B cell (primary cell): ENCODE measurements at regions not wholly inside any gene's neighbourhood (a gene's known extent, or its start where the extent isn't known, plus 50 kb on each side); places are given as distances from the start of the nearest gene placed in this dataset.

Experiments used
- ATAC-seq: fragments of 200-7000 bp; cut with Tn5 transposase; one replicate; pipeline ENCODE4 v1.10.0; 2021; ENCODE audit warnings: low read depth, mild to moderate bottlenecking, moderate number of reproducible peaks, moderate library complexity
- CTCF ChIA-PET: fragments of 350-600 bp; sonication (Branson Sonifier 250); formaldehyde crosslinking; loops from one replicate; lab custom pipeline; 2021; ENCODE audit warnings: antibody characterized with exemption, inconsistent platforms; lab: Charles Lee
- POLR2A ChIA-PET: fragments of 350-600 bp; sonication (Branson Sonifier 250); formaldehyde crosslinking; loops from one replicate; lab custom pipeline; 2021; ENCODE audit warnings: antibody characterized with exemption; lab: Charles Lee
- DNase-seq: peaks from one replicate; pipeline ENCODE4 v3.0.0; 2013
- H2AFZ ChIP-seq: 2 replicates; pipeline ENCODE4 v1.6.1; 2012; ENCODE audit warnings: mild to moderate bottlenecking, low read depth, low read length; ENCODE audit not compliant: insufficient read depth, poor library complexity, severe bottlenecking
- H3K27ac ChIP-seq, 2 donors: 1 replicate in 1 of 2; 2 replicates in 1 of 2; pipeline ENCODE4 v1.5.1; 2012 to 2013; ENCODE audit warnings: low read length in 2 of 2, mild to moderate bottlenecking in 2 of 2, moderate library complexity in 1 of 2
- H3K27me3 ChIP-seq, 4 experiments: fragments of 200-600 bp in 1 of 4; sonication (generic) in 1 of 4; replicated peaks in 1 of 4; 1 replicate in 2 of 4; 2 replicates in 2 of 4; pipeline versions ENCODE4 v1.6.1 to v1.7.0; 2013 to 2016; ENCODE audit warnings: low read length in 3 of 4, mild to moderate bottlenecking in 2 of 4, mixed read lengths in 1 of 4, moderate library complexity in 1 of 4; ENCODE audit not compliant: insufficient read depth in 4 of 4, control insufficient read depth in 3 of 4; ENCODE audit errors: control extremely low read depth in 1 of 4
- H3K36me3 ChIP-seq, 2 experiments: replicated peaks in 1 of 2; 1 replicate in 1 of 2; 2 replicates in 1 of 2; pipeline versions ENCODE4 v1.6.1 to v1.7.1; 2013; ENCODE audit warnings: low read length in 1 of 2; ENCODE audit not compliant: insufficient read depth in 2 of 2, control insufficient read depth in 1 of 2; ENCODE audit errors: control extremely low read depth in 1 of 2, extremely low read depth in 1 of 2
- H3K4me1 ChIP-seq, 2 donors: fragments of 200-600 bp in 1 of 2; sonication (generic) in 1 of 2; 1 replicate in 1 of 2; 2 replicates in 1 of 2; pipeline versions ENCODE4 v1.5.1 to v1.6.1; 2013 to 2017; ENCODE audit warnings: low read length in 2 of 2; ENCODE audit not compliant: control insufficient read depth in 2 of 2, insufficient read depth in 2 of 2
- H3K4me2 ChIP-seq: replicated peaks from 2 replicates; pipeline ENCODE3; 2012; ENCODE audit warnings: mild to moderate bottlenecking, low read depth, low read length; ENCODE audit not compliant: poor library complexity, severe bottlenecking
- H3K4me3 ChIP-seq, 5 experiments: fragments of 200-600 bp in 1 of 5; sonication (generic) in 1 of 5; 1 replicate in 3 of 5; 2 replicates in 2 of 5; pipeline versions ENCODE4 v1.5.1 to v1.7.0; 2011 to 2016; ENCODE audit warnings: low read length in 4 of 5, mild to moderate bottlenecking in 4 of 5, low read depth in 2 of 5, control low read depth in 1 of 5, moderate library complexity in 1 of 5; ENCODE audit not compliant: insufficient read depth in 1 of 5; ENCODE audit errors: control extremely low read depth in 1 of 5, extremely low read depth in 1 of 5
- H3K79me2 ChIP-seq: fragments of 200-600 bp; sonication (generic); one replicate; pipeline ENCODE4 v1.6.0; 2016; ENCODE audit warnings: low read length; ENCODE audit not compliant: control insufficient read depth, insufficient read depth
- H3K9ac ChIP-seq: fragments of 200-600 bp; sonication (generic); 2 replicates; pipeline ENCODE4 v1.6.1; 2017; ENCODE audit warnings: mild to moderate bottlenecking, low read length, moderate library complexity
- H3K9me3 ChIP-seq, 3 donors: one replicate each; pipeline versions ENCODE4 v1.6.1 to v1.7.1; 2013; ENCODE audit warnings: low read length in 2 of 3; ENCODE audit not compliant: control insufficient read depth in 2 of 3, insufficient read depth in 1 of 3; ENCODE audit errors: control extremely low read depth in 1 of 3
- H4K20me1 ChIP-seq: 2 replicates; pipeline ENCODE4 v1.6.0; 2012; ENCODE audit warnings: mild to moderate bottlenecking, low read length; ENCODE audit not compliant: insufficient read depth, control insufficient read depth, poor library complexity, severe bottlenecking
- H3K27ac Mint-ChIP-seq: one replicate; pipeline ENCODE4 v1.8.0; 2021; ENCODE audit warnings: mixed read lengths
- H3K27me3 Mint-ChIP-seq: one replicate; pipeline ENCODE4 v1.8.0; 2021; ENCODE audit warnings: mixed read lengths
- H3K4me1 Mint-ChIP-seq: one replicate; pipeline ENCODE4 v1.8.0; 2021; ENCODE audit warnings: mixed read lengths
- H3K4me3 Mint-ChIP-seq: one replicate; pipeline ENCODE4 v1.8.0; 2021; ENCODE audit warnings: mixed read lengths
- H3K9me3 Mint-ChIP-seq: one replicate; pipeline ENCODE4 v1.8.0; 2022; ENCODE audit warnings: mixed read lengths; ENCODE audit not compliant: insufficient read depth
- CTCF ChIP-seq: fragments of 200-600 bp; IDR thresholded peaks from one replicate; pipeline ENCODE4 v1.8.0; 2022; ENCODE audit warnings: antibody characterized with exemption, mild to moderate bottlenecking
- EZH2 ChIP-seq: IDR thresholded peaks from 2 replicates; pipeline ENCODE4 v1.6.1; 2012; ENCODE audit warnings: borderline replicate concordance, low read depth, mild to moderate bottlenecking, moderate library complexity, low read length; ENCODE audit not compliant: insufficient read depth, poor library complexity, severe bottlenecking
- WGBS: methylation state at CpG from one replicate; pipeline ENCODE4 v1.1.5; 2013; ENCODE audit warnings: missing lambda C conversion rate; ENCODE audit not compliant: insufficient coverage; 5-methylcytosine and 5-hydroxymethylcytosine counted together
- intact Hi-C: fragments of 100-400 bp; cut with micrococcal nuclease; formaldehyde crosslinking; loops from one replicate; pipeline ENCODE4 v1.10.0; 2022

- WGBS: 100% methylated on average over 1 of the region's 2 CpGs
- H3K27ac Mint-ChIP-seq: no peak overlapping the region
- Histone ChIP-seq H3K9ac (no peak overlapping the region), H3K9me3 (no peaks in the 10 kb centered on the region), H3K4me2 (no peak overlapping the region), H3K4me1 (no peaks in the 10 kb centered on the region), H3K36me3 (no peaks in the 10 kb centered on the region), H2AFZ (no peak overlapping the region), H3K27me3 (no peaks in the 10 kb centered on the region), H3K27ac (no peak overlapping the region), H3K4me3 (no peak overlapping the region), H3K79me2 (no peaks in the 10 kb centered on the region), H4K20me1 (no peaks in the 10 kb centered on the region)
- H3K27me3 Mint-ChIP-seq: peaks cover 3% of the 10 kb centered on the region
- ChIA-PET CTCF (no interaction called here), POLR2A (no interaction called here)
- no peaks in the 10 kb centered on the region for H3K4me1 Mint-ChIP-seq
- TF ChIP-seq EZH2: no peak
- no peak for TF ChIP-seq CTCF
- DNase-seq (no peak), ATAC-seq (no peak)
- no peak overlapping the region for H3K4me3 Mint-ChIP-seq
- no peaks in the 10 kb centered on the region for H3K9me3 Mint-ChIP-seq
- intact Hi-C loops: no loop called here
Measured at GRCh38 chr20:60271597-60271996, 313.4 kb downstream of the CDH26 start.

GRCh38 chr20:60272790-60273189, 314.6 kb downstream of the CDH26 start:
- no peaks in the 10 kb centered on the region for H3K9me3 Mint-ChIP-seq
- H3K36me3 ChIP-seq: no peaks in the 10 kb centered on the region
- H3K4me2 ChIP-seq: no peak overlapping the region
- H4K20me1 ChIP-seq: no peaks in the 10 kb centered on the region
- no peak for ATAC-seq
- H3K4me1 ChIP-seq: no peaks in the 10 kb centered on the region
- intact Hi-C loops: no loop called here
- no peak overlapping the region for H2AFZ ChIP-seq
- CTCF ChIA-PET: no interaction called here
- no peaks in the 10 kb centered on the region for H3K4me1 Mint-ChIP-seq
- no peaks in the 10 kb centered on the region for H3K9me3 ChIP-seq
- H3K4me3 ChIP-seq: no peak overlapping the region
- no peak overlapping the region for H3K27ac ChIP-seq
- no peaks in the 10 kb centered on the region for H3K27me3 ChIP-seq
- no peaks in the 10 kb centered on the region for H3K79me2 ChIP-seq
- H3K9ac ChIP-seq: no peak overlapping the region
- no peak overlapping the region for H3K27ac Mint-ChIP-seq
- POLR2A ChIA-PET: no interaction called here
- no peak overlapping the region for H3K4me3 Mint-ChIP-seq
- 97% methylated on average over 3 of the region's 6 CpGs for WGBS
- peaks cover 3% of the 10 kb centered on the region for H3K27me3 Mint-ChIP-seq
- DNase-seq: no peak
- TF ChIP-seq EZH2 (no peak), CTCF (no peak)
